ENCODE measurements at regions not wholly inside any gene's neighbourhood (a gene's known extent, or its start where the extent isn't known, plus 50 kb on each side); places are given as distances from the start of the nearest gene placed in this dataset.

- no peak for TF ChIP-seq CTCF (IDR thresholded peaks at IDR 0.05; ENCODE audit: insufficient read depth, low read length, poor library complexity, severe bottlenecking)
- H3K4me3 ChIP-seq (replicated peaks; ENCODE audit: low read depth, low read length) = no peak overlapping the region
- no peaks in the 10 kb centered on the region for H3K36me3 ChIP-seq (ENCODE audit: control insufficient read depth, insufficient read depth, low read length)
- H3K27me3 ChIP-seq (replicated peaks; ENCODE audit: control insufficient read depth, insufficient read depth, low read length) = no peaks in the 10 kb centered on the region
- DNase-seq (ENCODE audit: extremely low read depth, insufficient read length) = no peak
These were observed 190.0 kb downstream of the C6orf118 start for GRCh38 chr6:165119231-165120020.

- Histone ChIP-seq H3K4me3 (replicated peaks; ENCODE audit: low read depth, low read length) (no peak overlapping the region), H3K27me3 (replicated peaks; ENCODE audit: control insufficient read depth, insufficient read depth, low read length) (no peaks in the 10 kb centered on the region), H3K36me3 (ENCODE audit: control insufficient read depth, insufficient read depth, low read length) (no peaks in the 10 kb centered on the region)
- DNase-seq (ENCODE audit: extremely low read depth, insufficient read length) = no peak
- no peak for TF ChIP-seq CTCF (IDR thresholded peaks at IDR 0.05; ENCODE audit: insufficient read depth, low read length, poor library complexity, severe bottlenecking)
These were observed 190.7 kb downstream of the C6orf118 start for GRCh38 chr6:165118736-165119135.

- Histone ChIP-seq H3K36me3 (ENCODE audit: control insufficient read depth, insufficient read depth, low read length) (no peaks in the 10 kb centered on the region), H3K4me3 (replicated peaks; ENCODE audit: low read depth, low read length) (no peak overlapping the region), H3K27me3 (replicated peaks; ENCODE audit: control insufficient read depth, insufficient read depth, low read length) (no peaks in the 10 kb centered on the region)
- no peak for TF ChIP-seq CTCF (IDR thresholded peaks at IDR 0.05; ENCODE audit: insufficient read depth, low read length, poor library complexity, severe bottlenecking)
- DNase-seq (ENCODE audit: extremely low read depth, insufficient read length) = no peak
These were observed 191.6 kb downstream of the C6orf118 start for GRCh38 chr6:165117806-165118205.

- H3K36me3 ChIP-seq (ENCODE audit: control insufficient read depth, insufficient read depth, low read length) = no peaks in the 10 kb centered on the region
- DNase-seq (ENCODE audit: extremely low read depth, insufficient read length) = no peak
- no peaks in the 10 kb centered on the region for H3K27me3 ChIP-seq (replicated peaks; ENCODE audit: control insufficient read depth, insufficient read depth, low read length)
- no peak for TF ChIP-seq CTCF (IDR thresholded peaks at IDR 0.05; ENCODE audit: insufficient read depth, low read length, poor library complexity, severe bottlenecking)
- no peak overlapping the region for H3K4me3 ChIP-seq (replicated peaks; ENCODE audit: low read depth, low read length)
These were observed 192.3 kb downstream of the C6orf118 start for GRCh38 chr6:165117121-165117520.

GRCh38 chr6:165110860-165111259 lies 198.5 kb downstream of the C6orf118 start:
- Histone ChIP-seq H3K36me3 (ENCODE audit: control insufficient read depth, insufficient read depth, low read length) (no peaks in the 10 kb centered on the region), H3K4me3 (replicated peaks; ENCODE audit: low read depth, low read length) (no peak overlapping the region), H3K27me3 (replicated peaks; ENCODE audit: control insufficient read depth, insufficient read depth, low read length) (no peaks in the 10 kb centered on the region)
- no peak for TF ChIP-seq CTCF (IDR thresholded peaks at IDR 0.05; ENCODE audit: insufficient read depth, low read length, poor library complexity, severe bottlenecking)
- no peak for DNase-seq (ENCODE audit: extremely low read depth, insufficient read length)

All from GM06990 (cell line).